ENCODE measurements at regions not wholly inside any gene's neighbourhood (a gene's known extent, or its start where the extent isn't known, plus 50 kb on each side); places are given as distances from the start of the nearest gene placed in this dataset.

GRCh38 chr19:28427376-28428083, 785.4 kb downstream of the UQCRFS1 start:
- TF ChIP-seq TAF1 (IDR thresholded peaks at IDR 0.05; ENCODE audit: low read depth, low read length): no peak
- TF ChIP-seq POLR2AphosphoS5 (IDR thresholded peaks at IDR 0.05; ENCODE audit: low read depth, low read length): no peak

All from GM12891 (cell line).